PFSK-1 (cell line): ENCODE measurements at regions not wholly inside any gene's neighbourhood (a gene's known extent, or its start where the extent isn't known, plus 50 kb on each side); places are given as distances from the start of the nearest gene placed in this dataset.

Experiments used
- FOXP2 ChIP-seq: optimal IDR thresholded peaks from 2 replicates; pipeline ENCODE3; 2011; ENCODE audit warnings: borderline replicate concordance, control low read depth, inconsistent platforms; ENCODE audit not compliant: insufficient read depth; ENCODE audit errors: extremely low read length, extremely low read depth
- POLR2AphosphoS5 ChIP-seq: IDR thresholded peaks from 2 replicates; pipeline ENCODE4 v1.6.1; 2012; ENCODE audit warnings: low read depth, mild to moderate bottlenecking, control low read depth, low read length, moderate library complexity
- SIN3A ChIP-seq: IDR thresholded peaks from 2 replicates; pipeline ENCODE4 v1.6.1; 2012; ENCODE audit warnings: mild to moderate bottlenecking, low read length, moderate library complexity, borderline replicate concordance; ENCODE audit not compliant: insufficient read depth
- TAF1 ChIP-seq: IDR thresholded peaks from 2 replicates; pipeline ENCODE4 v1.6.1; 2012; ENCODE audit warnings: low read length, control low read depth, borderline replicate concordance; ENCODE audit not compliant: insufficient read depth
- TF ChIP-seq, protein P1 (sequence below), 2 experiments: IDR thresholded peaks; 2 replicates each; pipeline versions ENCODE4 v1.6.1 to v1.8.0; 2011 to 2012; ENCODE audit warnings: low read depth in 2 of 2, low read length in 2 of 2, control low read depth in 1 of 2, inconsistent platforms in 1 of 2, mild to moderate bottlenecking in 1 of 2, moderate library complexity in 1 of 2; ENCODE audit not compliant: insufficient read depth in 1 of 2

DNA sequence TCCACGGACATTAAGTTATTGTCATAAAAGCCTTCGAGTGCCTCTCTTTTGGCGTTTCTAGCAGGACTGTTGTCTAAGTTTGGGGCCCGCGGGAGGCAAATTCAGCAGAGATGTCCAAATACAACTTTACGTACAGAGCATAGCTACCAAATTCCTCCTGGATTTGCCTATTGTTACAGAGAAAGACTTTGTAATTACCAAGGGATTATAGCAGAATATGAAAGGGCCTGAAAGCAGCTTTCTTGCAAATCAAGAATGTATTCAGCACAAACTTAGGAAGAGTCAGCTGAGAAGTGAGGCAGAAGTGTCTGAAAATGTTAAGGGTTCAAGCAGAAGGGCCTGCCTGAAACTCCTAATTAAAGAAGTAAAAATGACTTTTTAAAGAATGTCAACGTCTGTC lies 1053.5 kb upstream of the TENM3 start:
- TF ChIP-seq FOXP2 (no peak), TAF1 (no peak), POLR2AphosphoS5 (no peak), SIN3A (no peak)
- TF ChIP-seq, protein P1, sequence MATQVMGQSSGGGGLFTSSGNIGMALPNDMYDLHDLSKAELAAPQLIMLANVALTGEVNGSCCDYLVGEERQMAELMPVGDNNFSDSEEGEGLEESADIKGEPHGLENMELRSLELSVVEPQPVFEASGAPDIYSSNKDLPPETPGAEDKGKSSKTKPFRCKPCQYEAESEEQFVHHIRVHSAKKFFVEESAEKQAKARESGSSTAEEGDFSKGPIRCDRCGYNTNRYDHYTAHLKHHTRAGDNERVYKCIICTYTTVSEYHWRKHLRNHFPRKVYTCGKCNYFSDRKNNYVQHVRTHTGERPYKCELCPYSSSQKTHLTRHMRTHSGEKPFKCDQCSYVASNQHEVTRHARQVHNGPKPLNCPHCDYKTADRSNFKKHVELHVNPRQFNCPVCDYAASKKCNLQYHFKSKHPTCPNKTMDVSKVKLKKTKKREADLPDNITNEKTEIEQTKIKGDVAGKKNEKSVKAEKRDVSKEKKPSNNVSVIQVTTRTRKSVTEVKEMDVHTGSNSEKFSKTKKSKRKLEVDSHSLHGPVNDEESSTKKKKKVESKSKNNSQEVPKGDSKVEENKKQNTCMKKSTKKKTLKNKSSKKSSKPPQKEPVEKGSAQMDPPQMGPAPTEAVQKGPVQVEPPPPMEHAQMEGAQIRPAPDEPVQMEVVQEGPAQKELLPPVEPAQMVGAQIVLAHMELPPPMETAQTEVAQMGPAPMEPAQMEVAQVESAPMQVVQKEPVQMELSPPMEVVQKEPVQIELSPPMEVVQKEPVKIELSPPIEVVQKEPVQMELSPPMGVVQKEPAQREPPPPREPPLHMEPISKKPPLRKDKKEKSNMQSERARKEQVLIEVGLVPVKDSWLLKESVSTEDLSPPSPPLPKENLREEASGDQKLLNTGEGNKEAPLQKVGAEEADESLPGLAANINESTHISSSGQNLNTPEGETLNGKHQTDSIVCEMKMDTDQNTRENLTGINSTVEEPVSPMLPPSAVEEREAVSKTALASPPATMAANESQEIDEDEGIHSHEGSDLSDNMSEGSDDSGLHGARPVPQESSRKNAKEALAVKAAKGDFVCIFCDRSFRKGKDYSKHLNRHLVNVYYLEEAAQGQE (IDR thresholded peaks at IDR 0.05; ENCODE audit: insufficient read depth in 1 of 2, low read depth in 2 of 2, low read length in 2 of 2): no peak

DNA sequence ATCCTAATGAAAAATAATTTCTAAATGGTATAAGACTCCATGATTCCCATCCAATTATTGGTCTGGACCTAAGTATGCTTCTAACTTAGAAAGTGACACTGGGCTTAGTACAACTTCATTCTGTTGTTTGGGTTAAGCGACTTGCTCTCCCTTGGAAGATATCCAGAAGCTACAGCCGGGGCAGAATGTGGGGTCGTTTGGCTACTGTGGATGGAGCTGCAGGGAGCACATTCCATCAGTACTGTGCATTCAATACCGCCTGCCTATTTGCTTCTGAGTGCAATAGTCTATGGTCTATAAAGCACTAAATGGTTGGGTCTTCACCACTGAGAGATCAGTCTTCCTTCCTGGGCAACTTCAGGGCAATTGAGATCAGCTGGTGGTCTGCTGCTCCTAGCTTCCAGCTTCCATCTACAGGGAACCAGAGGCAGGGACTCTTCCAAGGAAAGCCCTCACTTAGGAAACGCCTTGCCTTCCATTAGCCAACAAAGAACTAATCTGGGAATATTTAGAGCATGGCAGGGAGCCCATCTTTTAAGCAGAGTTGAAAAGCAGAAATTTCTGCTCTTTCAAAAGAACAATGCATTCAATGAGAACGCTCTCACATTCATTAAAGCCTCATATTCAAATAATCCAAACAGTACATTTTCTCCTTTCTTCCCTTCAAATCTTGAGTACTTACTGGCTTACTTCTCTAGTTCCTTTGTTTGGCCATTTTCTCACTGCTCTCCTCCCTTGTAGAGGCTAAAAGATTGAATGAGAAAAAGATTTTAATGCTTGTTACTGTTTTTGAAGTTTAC lies 1049.9 kb upstream of the TENM3 start:
- TF ChIP-seq SIN3A: no peak
- no peak for TF ChIP-seq POLR2AphosphoS5
- no peak for TF ChIP-seq TAF1
- TF ChIP-seq, protein P1 (IDR thresholded peaks at IDR 0.05; ENCODE audit: insufficient read depth in 1 of 2, low read depth in 2 of 2, low read length in 2 of 2): no peak
- TF ChIP-seq FOXP2: no peak

- TF ChIP-seq TAF1: no peak
- TF ChIP-seq SIN3A: no peak
- TF ChIP-seq POLR2AphosphoS5: no peak
- TF ChIP-seq, protein P1 (IDR thresholded peaks at IDR 0.05; ENCODE audit: insufficient read depth in 1 of 2, low read depth in 2 of 2, low read length in 2 of 2): no peak
- no peak for TF ChIP-seq FOXP2
Observed at GRCh38 chr4:181194096-181194495, 1049.1 kb upstream of the TENM3 start.

GRCh38 chr4:181200076-181200475 lies 1043.1 kb upstream of the TENM3 start:
- no peak for TF ChIP-seq SIN3A
- TF ChIP-seq POLR2AphosphoS5: no peak
- TF ChIP-seq, protein P1 (IDR thresholded peaks at IDR 0.05; ENCODE audit: insufficient read depth in 1 of 2, low read depth in 2 of 2, low read length in 2 of 2): no peak
- no peak for TF ChIP-seq TAF1
- no peak for TF ChIP-seq FOXP2

GRCh38 chr4:181202240-181202639 lies 1041.0 kb upstream of the TENM3 start:
- TF ChIP-seq TAF1: no peak
- no peak for TF ChIP-seq POLR2AphosphoS5
- TF ChIP-seq, protein P1 (IDR thresholded peaks at IDR 0.05; ENCODE audit: insufficient read depth in 1 of 2, low read depth in 2 of 2, low read length in 2 of 2): no peak
- no peak for TF ChIP-seq FOXP2
- TF ChIP-seq SIN3A: no peak
